Adrenal gland (tissue), 5 donors: ENCODE measurements at regions not wholly inside any gene's neighbourhood (a gene's known extent, or its start where the extent isn't known, plus 50 kb on each side); places are given as distances from the start of the nearest gene placed in this dataset.

Experiments
- POLR2A ChIP-seq, 2 donors: fragments of 450-650 bp; IDR thresholded peaks; one replicate each; pipeline ENCODE4 v1.6.1; 2017; ENCODE audit warnings: antibody characterized with exemption in 2 of 2, mild to moderate bottlenecking in 2 of 2, moderate library complexity in 1 of 2
- TF ChIP-seq, protein P1 (sequence below), 6 experiments: fragments of 450-650 bp in 4 of 6; fragments of 200-600 bp in 2 of 6; sonication (generic) in 1 of 6; IDR thresholded peaks; 1 replicate in 5 of 6; 2 replicates in 1 of 6; pipeline versions ENCODE4 v1.5.1 to v1.8.0; 2016 to 2021; ENCODE audit warnings: antibody characterized with exemption in 6 of 6, mild to moderate bottlenecking in 2 of 6, moderate library complexity in 1 of 6
- donor health status: DM: no; HTN: no; CAD: no.

DNA sequence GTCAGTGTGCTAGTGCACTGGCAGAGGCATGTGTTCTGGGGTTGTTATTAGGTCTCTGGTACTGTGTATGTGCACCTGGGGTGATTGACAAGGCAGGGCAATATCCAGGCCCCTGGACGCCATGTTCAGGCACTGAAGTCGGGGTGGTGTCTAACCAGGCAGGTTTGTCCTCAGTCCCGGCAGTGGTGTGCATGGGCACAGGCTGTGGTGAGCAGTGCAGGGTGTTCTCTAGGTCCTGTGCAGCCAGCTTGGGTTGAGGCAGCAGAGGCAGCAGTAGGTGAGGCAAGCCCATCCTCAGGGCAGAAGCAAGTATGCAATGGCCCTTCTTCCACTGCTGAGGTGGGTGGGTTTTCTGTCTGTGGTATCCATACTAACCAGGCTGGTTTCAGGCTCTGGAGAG lies 252.3 kb upstream of the LRRC7 start:
- TF ChIP-seq POLR2A (IDR thresholded peaks at IDR 0.05), result no peak
- TF ChIP-seq, protein P1, sequence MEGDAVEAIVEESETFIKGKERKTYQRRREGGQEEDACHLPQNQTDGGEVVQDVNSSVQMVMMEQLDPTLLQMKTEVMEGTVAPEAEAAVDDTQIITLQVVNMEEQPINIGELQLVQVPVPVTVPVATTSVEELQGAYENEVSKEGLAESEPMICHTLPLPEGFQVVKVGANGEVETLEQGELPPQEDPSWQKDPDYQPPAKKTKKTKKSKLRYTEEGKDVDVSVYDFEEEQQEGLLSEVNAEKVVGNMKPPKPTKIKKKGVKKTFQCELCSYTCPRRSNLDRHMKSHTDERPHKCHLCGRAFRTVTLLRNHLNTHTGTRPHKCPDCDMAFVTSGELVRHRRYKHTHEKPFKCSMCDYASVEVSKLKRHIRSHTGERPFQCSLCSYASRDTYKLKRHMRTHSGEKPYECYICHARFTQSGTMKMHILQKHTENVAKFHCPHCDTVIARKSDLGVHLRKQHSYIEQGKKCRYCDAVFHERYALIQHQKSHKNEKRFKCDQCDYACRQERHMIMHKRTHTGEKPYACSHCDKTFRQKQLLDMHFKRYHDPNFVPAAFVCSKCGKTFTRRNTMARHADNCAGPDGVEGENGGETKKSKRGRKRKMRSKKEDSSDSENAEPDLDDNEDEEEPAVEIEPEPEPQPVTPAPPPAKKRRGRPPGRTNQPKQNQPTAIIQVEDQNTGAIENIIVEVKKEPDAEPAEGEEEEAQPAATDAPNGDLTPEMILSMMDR (IDR thresholded peaks at IDR 0.05), result no peak
